Transverse colon (tissue), 3 donors: ENCODE measurements at regions not wholly inside any gene's neighbourhood (a gene's known extent, or its start where the extent isn't known, plus 50 kb on each side); places are given as distances from the start of the nearest gene placed in this dataset.

ENCODE experiments used
- CTCF ChIP-seq, 5 experiments: fragments of 200-600 bp in 3 of 5; fragments of 450-650 bp in 2 of 5; sonication (generic) in 3 of 5; IDR thresholded peaks; 1 replicate in 2 of 5; 2 replicates in 3 of 5; pipeline ENCODE4 v1.5.1; 2016 to 2017; ENCODE audit warnings: antibody characterized with exemption in 5 of 5, inconsistent platforms in 3 of 5, mild to moderate bottlenecking in 2 of 5, moderate library complexity in 1 of 5
- POLR2A ChIP-seq: fragments of 450-650 bp; IDR thresholded peaks from one replicate; pipeline ENCODE4 v1.6.1; 2016; ENCODE audit warnings: antibody characterized with exemption, mild to moderate bottlenecking, moderate library complexity

DNA sequence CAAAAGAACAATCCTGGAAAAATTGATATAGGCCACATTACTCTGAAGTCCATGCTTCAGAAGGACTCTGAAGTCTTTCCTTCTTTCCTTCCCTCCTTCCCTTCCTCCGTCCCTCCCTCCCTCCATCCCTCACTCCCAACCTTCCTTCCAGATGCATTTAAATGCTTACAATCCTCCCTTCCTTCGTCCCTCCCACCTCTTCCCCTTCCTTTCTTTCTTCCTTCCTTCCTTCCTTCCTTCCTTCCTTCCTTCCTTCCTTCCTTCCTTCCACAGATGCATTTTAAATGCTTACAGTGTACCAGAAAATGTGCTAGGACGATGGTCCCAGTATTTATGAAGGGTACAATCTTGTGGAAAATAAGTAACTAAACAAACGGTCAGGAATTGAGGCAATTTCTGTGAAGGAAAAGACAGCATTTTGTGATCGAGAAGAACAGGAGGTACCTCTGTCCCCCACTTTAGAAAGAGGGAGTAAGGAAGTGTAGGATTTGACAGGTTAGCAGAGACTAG is 181.3 kb upstream of the TUT7 start:
- TF ChIP-seq CTCF (IDR thresholded peaks at IDR 0.05), result no peak
- no peak for TF ChIP-seq POLR2A
